Activated naive CD4-positive, alpha-beta T cell treated with anti-CD3 and anti-CD28 coated beads for 36 hours (primary cell): ENCODE measurements at regions not wholly inside any gene's neighbourhood (a gene's known extent, or its start where the extent isn't known, plus 50 kb on each side); places are given as distances from the start of the nearest gene placed in this dataset.

Experiments used
- CTCF ChIA-PET: fragments of 350-600 bp; sonication (Branson Sonifier 250); formaldehyde crosslinking; loops from one replicate; lab custom pipeline; 2021; ENCODE audit warnings: antibody characterized with exemption; lab: Charles Lee
- DNase-seq: peaks from one replicate; pipeline ENCODE4 v3.0.0-alpha.2; 2020
- H3K27ac Mint-ChIP-seq: one replicate; pipeline ENCODE4 v1.8.0; 2021; ENCODE audit warnings: mild to moderate bottlenecking, mixed read lengths
- H3K27me3 Mint-ChIP-seq: one replicate; pipeline ENCODE4 v1.8.0; 2021; ENCODE audit warnings: low read depth, mixed read lengths
- H3K36me3 Mint-ChIP-seq: one replicate; pipeline ENCODE4 v1.8.0; 2021; ENCODE audit warnings: low read depth, mixed read lengths
- H3K4me1 Mint-ChIP-seq: one replicate; pipeline ENCODE4 v1.8.0; 2021; ENCODE audit warnings: low read depth, mixed read lengths
- H3K4me3 Mint-ChIP-seq: one replicate; pipeline ENCODE4 v1.8.0; 2021; ENCODE audit warnings: mild to moderate bottlenecking, moderate library complexity, mixed read lengths
- H3K9me3 Mint-ChIP-seq: one replicate; pipeline ENCODE4 v1.8.0; 2021; ENCODE audit warnings: mixed read lengths
- intact Hi-C: fragments of 100-400 bp; cut with micrococcal nuclease; formaldehyde crosslinking; loops from one replicate; pipeline ENCODE4 v1.15.1; 2023

- CTCF ChIA-PET: no interaction called here
- intact Hi-C loops: no loop called here
- no peaks in the 10 kb centered on the region for H3K36me3 Mint-ChIP-seq
- H3K4me1 Mint-ChIP-seq: no peaks in the 10 kb centered on the region
- peaks cover 14% of the 10 kb centered on the region for H3K27me3 Mint-ChIP-seq
- no peak for DNase-seq
- no peak overlapping the region for H3K4me3 Mint-ChIP-seq
- H3K27ac Mint-ChIP-seq: no peak overlapping the region
- H3K9me3 Mint-ChIP-seq: no peaks in the 10 kb centered on the region
Observed at GRCh38 chr5:88539026-88539425, 270.4 kb upstream of the TMEM161B start.

GRCh38 chr5:88536146-88536545, 267.5 kb upstream of the TMEM161B start:
- H3K27me3 Mint-ChIP-seq: peaks cover 33% of the 10 kb centered on the region
- H3K36me3 Mint-ChIP-seq: no peaks in the 10 kb centered on the region
- peaks cover 1% of the 10 kb centered on the region for H3K9me3 Mint-ChIP-seq
- intact Hi-C loops: no loop called here
- no peak overlapping the region for H3K27ac Mint-ChIP-seq
- no peaks in the 10 kb centered on the region for H3K4me1 Mint-ChIP-seq
- CTCF ChIA-PET: no interaction called here
- H3K4me3 Mint-ChIP-seq: no peak overlapping the region
- no peak for DNase-seq

GRCh38 chr5:88524941-88525340, 256.3 kb upstream of the TMEM161B start:
- no peak for DNase-seq
- H3K27me3 Mint-ChIP-seq: peaks cover 5% of the 10 kb centered on the region
- intact Hi-C loops: no loop called here
- CTCF ChIA-PET: no interaction called here
- H3K4me3 Mint-ChIP-seq: no peak overlapping the region
- no peaks in the 10 kb centered on the region for H3K36me3 Mint-ChIP-seq
- H3K27ac Mint-ChIP-seq: no peak overlapping the region
- no peaks in the 10 kb centered on the region for H3K9me3 Mint-ChIP-seq
- H3K4me1 Mint-ChIP-seq: no peaks in the 10 kb centered on the region

- Mint-ChIP-seq H3K36me3 (no peaks in the 10 kb centered on the region), H3K27ac (no peak overlapping the region), H3K9me3 (no peaks in the 10 kb centered on the region), H3K4me3 (no peak overlapping the region), H3K27me3 (peaks cover 8% of the 10 kb centered on the region), H3K4me1 (no peaks in the 10 kb centered on the region)
- DNase-seq: no peak
- CTCF ChIA-PET: no interaction called here
- intact Hi-C loops: no loop called here
Observed at GRCh38 chr5:88519066-88519465, 250.4 kb upstream of the TMEM161B start.

GRCh38 chr5:88518131-88519016, 249.7 kb upstream of the TMEM161B start:
- intact Hi-C loops: no loop called here
- CTCF ChIA-PET: no interaction called here

GRCh38 chr5:88515881-88516819, 247.5 kb upstream of the TMEM161B start:
- Mint-ChIP-seq H3K36me3 (no peaks in the 10 kb centered on the region), H3K27ac (no peak overlapping the region), H3K4me3 (no peak overlapping the region), H3K4me1 (no peaks in the 10 kb centered on the region), H3K27me3 (peaks cover 13% of the 10 kb centered on the region), H3K9me3 (no peaks in the 10 kb centered on the region)
- intact Hi-C loops: no loop called here
- no peak for DNase-seq
- CTCF ChIA-PET: no interaction called here

More at GRCh38 chr5:88518131-88519016, 249.7 kb upstream of the TMEM161B start:
- Mint-ChIP-seq H3K36me3 (no peaks in the 10 kb centered on the region), H3K4me1 (no peaks in the 10 kb centered on the region), H3K27me3 (peaks cover 13% of the 10 kb centered on the region), H3K9me3 (no peaks in the 10 kb centered on the region), H3K27ac (no peak overlapping the region), H3K4me3 (no peak overlapping the region)
- DNase-seq: no peak

- intact Hi-C loops: no loop called here
- Mint-ChIP-seq H3K36me3 (no peaks in the 10 kb centered on the region), H3K27ac (no peak overlapping the region), H3K27me3 (peaks cover 10% of the 10 kb centered on the region), H3K4me1 (no peaks in the 10 kb centered on the region), H3K9me3 (no peaks in the 10 kb centered on the region), H3K4me3 (no peak overlapping the region)
- CTCF ChIA-PET: no interaction called here
- DNase-seq: no peak
Observed at GRCh38 chr5:88515068-88515467, 246.4 kb upstream of the TMEM161B start.

GRCh38 chr5:88509403-88509802, 240.8 kb upstream of the TMEM161B start:
- intact Hi-C loops: no loop called here

GRCh38 chr5:88507261-88507660, 238.6 kb upstream of the TMEM161B start:
- Mint-ChIP-seq H3K4me1 (no peaks in the 10 kb centered on the region), H3K27ac (no peak overlapping the region), H3K36me3 (no peaks in the 10 kb centered on the region), H3K4me3 (no peak overlapping the region), H3K27me3 (peaks cover 4% of the 10 kb centered on the region), H3K9me3 (no peaks in the 10 kb centered on the region)
- DNase-seq: no peak
- intact Hi-C loops: no loop called here
- CTCF ChIA-PET: no interaction called here

More at GRCh38 chr5:88509403-88509802, 240.8 kb upstream of the TMEM161B start:
- DNase-seq: no peak
- no peaks in the 10 kb centered on the region for H3K36me3 Mint-ChIP-seq
- peaks cover 12% of the 10 kb centered on the region for H3K27me3 Mint-ChIP-seq
- H3K9me3 Mint-ChIP-seq: no peaks in the 10 kb centered on the region
- H3K4me1 Mint-ChIP-seq: no peaks in the 10 kb centered on the region
- no peak overlapping the region for H3K27ac Mint-ChIP-seq
- no peak overlapping the region for H3K4me3 Mint-ChIP-seq
- CTCF ChIA-PET: interaction anchor here (0.7 kb wide), 1 partner anchor 10 kb away, joined by 3 read pairs; no protein-coding TSS in a partner anchor

GRCh38 chr5:88503406-88503805, 234.8 kb upstream of the TMEM161B start:
- CTCF ChIA-PET: interaction anchor here (0.5 kb wide), 1 partner anchor 264 kb away, joined by 3 read pairs; no protein-coding TSS in a partner anchor
- H3K36me3 Mint-ChIP-seq: no peaks in the 10 kb centered on the region
- H3K9me3 Mint-ChIP-seq: no peaks in the 10 kb centered on the region
- H3K4me3 Mint-ChIP-seq: no peak overlapping the region
- intact Hi-C loops: loop anchor here (2.0 to 5.0 kb wide), 4 partner anchors 171 to 1904 kb away; partner anchors contain the start of genes CCNH, CETN3 and COX7C
- peaks cover 3% of the 10 kb centered on the region for H3K4me1 Mint-ChIP-seq
- no peak for DNase-seq
- no peaks in the 10 kb centered on the region for H3K27me3 Mint-ChIP-seq
- no peak overlapping the region for H3K27ac Mint-ChIP-seq

- Mint-ChIP-seq H3K9me3 (no peaks in the 10 kb centered on the region), H3K27me3 (no peaks in the 10 kb centered on the region), H3K4me1 (peaks cover 3% of the 10 kb centered on the region), H3K36me3 (no peaks in the 10 kb centered on the region), H3K27ac (peak overlapping the region; percentile 77), H3K4me3 (peak overlapping the region; percentile 78)
- intact Hi-C loops: loop anchor here (2.0 to 5.0 kb wide), 4 partner anchors 172 to 1904 kb away; partner anchors contain the start of genes CCNH, CETN3 and COX7C
- DNase-seq: no peak
- CTCF ChIA-PET: no interaction called here
Observed at GRCh38 chr5:88503041-88503345, 234.3 kb upstream of the TMEM161B start.
